Neutrophil (primary cell): ENCODE measurements at regions not wholly inside any gene's neighbourhood (a gene's known extent, or its start where the extent isn't known, plus 50 kb on each side); places are given as distances from the start of the nearest gene placed in this dataset.

Experiments used
- H3K27ac ChIP-seq: fragments of 200-600 bp; sonication (generic); 2 replicates; pipeline ENCODE4 v1.5.1; 2016; ENCODE audit warnings: mild to moderate bottlenecking, moderate library complexity
- H3K27me3 ChIP-seq: fragments of 200-600 bp; sonication (generic); 2 replicates; pipeline ENCODE4 v1.6.0; 2016; ENCODE audit warnings: mild to moderate bottlenecking
- H3K36me3 ChIP-seq: fragments of 200-600 bp; sonication (generic); 2 replicates; pipeline ENCODE4 v1.5.1; 2017
- H3K4me1 ChIP-seq, 2 experiments: fragments of 200-600 bp in 1 of 2; sonication (generic) in 1 of 2; 1 replicate in 1 of 2; 2 replicates in 1 of 2; pipeline versions ENCODE4 v1.5.1 to v1.6.1; 2013 to 2016; ENCODE audit warnings: low read depth in 1 of 2, low read length in 1 of 2, mild to moderate bottlenecking in 1 of 2, moderate library complexity in 1 of 2; ENCODE audit not compliant: control insufficient read depth in 1 of 2, insufficient read depth in 1 of 2
- H3K4me3 ChIP-seq, 2 experiments: fragments of 200-600 bp in 1 of 2; sonication (generic) in 1 of 2; 1 replicate in 1 of 2; 2 replicates in 1 of 2; pipeline ENCODE4 v1.5.1; 2013 to 2016; ENCODE audit warnings: low read depth in 1 of 2, low read length in 1 of 2, mild to moderate bottlenecking in 1 of 2, moderate library complexity in 1 of 2
- H3K9me3 ChIP-seq: fragments of 200-600 bp; sonication (generic); 2 replicates; pipeline ENCODE4 v1.5.1; 2016
- TF ChIP-seq, protein P1 (sequence below): fragments of 200-600 bp; sonication (generic); IDR thresholded peaks from 2 replicates; pipeline ENCODE4 v1.5.1; 2016; ENCODE audit warnings: antibody characterized with exemption

DNA sequence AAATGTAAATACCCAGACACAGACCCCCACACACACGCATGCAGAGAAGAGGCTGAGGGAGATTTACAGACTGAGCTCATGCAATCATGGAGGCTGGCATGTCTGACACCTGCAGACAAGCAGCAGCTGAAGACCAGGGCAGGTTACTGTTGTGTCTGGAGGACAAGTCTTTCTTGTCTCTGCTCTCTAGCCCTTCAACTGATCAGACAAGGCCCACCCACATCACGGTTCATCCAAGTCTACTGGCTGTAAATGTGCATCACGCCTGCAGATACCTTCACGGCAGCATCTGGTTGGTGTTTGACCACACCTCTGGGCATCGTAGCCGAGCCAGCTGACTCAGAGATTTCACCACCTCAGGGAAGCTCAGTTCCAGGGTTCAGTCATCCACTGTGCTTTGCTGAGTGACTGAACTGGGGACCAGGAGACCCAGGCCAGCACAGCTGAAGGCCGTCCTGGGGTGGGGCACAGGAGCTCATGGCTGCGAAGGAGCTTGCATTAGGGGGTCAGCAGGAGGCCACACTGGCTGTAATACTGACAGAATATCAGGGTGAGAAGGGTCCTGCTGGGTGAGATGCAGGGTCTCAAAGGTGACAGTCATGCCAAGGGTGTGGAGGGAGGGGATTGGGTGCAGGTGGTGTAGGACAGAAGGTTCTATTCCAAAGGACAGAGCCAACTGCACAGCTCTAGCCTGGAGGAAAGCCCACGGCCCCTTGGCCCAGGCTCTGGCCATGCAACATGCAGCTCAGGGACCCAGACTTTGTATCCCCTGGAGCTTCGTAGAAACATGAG is 304.9 kb downstream of the BRD1 start:
- Histone ChIP-seq H3K36me3 (no peaks in the 10 kb centered on the region), H3K27me3 (peaks cover 16% of the 10 kb centered on the region), H3K9me3 (no peaks in the 10 kb centered on the region), H3K27ac (no peak overlapping the region), H3K4me1 (no peaks in the 10 kb centered on the region), H3K4me3 (no peak overlapping the region)
- TF ChIP-seq, protein P1, sequence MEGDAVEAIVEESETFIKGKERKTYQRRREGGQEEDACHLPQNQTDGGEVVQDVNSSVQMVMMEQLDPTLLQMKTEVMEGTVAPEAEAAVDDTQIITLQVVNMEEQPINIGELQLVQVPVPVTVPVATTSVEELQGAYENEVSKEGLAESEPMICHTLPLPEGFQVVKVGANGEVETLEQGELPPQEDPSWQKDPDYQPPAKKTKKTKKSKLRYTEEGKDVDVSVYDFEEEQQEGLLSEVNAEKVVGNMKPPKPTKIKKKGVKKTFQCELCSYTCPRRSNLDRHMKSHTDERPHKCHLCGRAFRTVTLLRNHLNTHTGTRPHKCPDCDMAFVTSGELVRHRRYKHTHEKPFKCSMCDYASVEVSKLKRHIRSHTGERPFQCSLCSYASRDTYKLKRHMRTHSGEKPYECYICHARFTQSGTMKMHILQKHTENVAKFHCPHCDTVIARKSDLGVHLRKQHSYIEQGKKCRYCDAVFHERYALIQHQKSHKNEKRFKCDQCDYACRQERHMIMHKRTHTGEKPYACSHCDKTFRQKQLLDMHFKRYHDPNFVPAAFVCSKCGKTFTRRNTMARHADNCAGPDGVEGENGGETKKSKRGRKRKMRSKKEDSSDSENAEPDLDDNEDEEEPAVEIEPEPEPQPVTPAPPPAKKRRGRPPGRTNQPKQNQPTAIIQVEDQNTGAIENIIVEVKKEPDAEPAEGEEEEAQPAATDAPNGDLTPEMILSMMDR = no peak

DNA sequence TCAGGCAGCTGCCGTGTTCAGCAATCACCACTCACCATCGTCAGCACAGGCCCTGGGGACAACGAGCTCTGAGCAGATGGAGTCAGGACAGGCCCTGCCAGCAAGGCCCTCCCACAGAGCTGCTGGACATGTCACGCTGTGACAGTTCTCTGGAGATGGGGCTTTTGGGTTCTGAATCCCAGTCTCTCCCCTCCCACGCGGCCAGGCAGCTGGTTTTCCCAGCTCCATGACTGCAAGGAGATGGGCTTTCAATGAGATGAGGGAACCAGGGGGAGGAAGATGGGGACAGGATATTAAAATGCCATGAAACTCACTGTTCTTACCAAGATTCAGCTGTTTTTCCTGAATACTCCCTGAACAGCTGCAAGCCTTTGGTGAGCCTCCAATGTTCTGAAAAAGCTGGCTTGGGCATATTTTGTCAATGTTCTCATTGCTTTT is 305.9 kb downstream of the BRD1 start:
- Histone ChIP-seq H3K27ac (no peak overlapping the region), H3K4me3 (no peak overlapping the region), H3K36me3 (no peaks in the 10 kb centered on the region), H3K4me1 (no peaks in the 10 kb centered on the region), H3K27me3 (peaks cover 16% of the 10 kb centered on the region), H3K9me3 (no peaks in the 10 kb centered on the region)
- TF ChIP-seq, protein P1 = no peak

DNA sequence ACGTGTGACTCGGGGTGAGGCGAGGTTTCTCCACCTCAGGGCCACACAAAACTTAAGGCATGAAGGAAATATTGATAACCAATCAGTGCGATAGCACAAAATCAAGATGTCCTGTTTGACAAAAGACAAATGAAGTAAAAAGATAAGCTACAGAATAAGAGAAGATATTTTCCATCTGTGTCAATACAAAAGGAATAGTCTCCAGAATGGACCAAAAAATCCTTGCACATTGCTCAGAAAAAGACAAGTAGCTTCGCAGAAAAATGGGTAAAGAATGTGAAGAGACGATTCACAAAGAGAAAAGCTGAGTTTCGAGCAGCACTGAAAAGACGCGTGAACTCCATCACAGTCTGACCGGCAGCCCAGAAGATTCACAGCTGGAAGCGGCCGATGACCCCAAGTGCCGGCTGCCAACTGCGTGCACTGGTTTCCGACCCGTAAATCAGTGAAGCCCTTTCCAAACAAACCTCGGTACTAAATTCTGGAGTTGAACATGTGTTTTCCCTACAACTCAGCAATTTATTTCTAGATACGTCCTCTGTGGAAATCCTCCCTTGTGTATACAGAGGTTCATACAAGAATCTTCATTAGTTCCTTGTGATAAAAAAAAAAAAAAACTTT is 308.4 kb downstream of the BRD1 start:
- TF ChIP-seq, protein P1 = no peak
- Histone ChIP-seq H3K36me3 (no peaks in the 10 kb centered on the region), H3K4me3 (no peak overlapping the region), H3K4me1 (no peaks in the 10 kb centered on the region), H3K9me3 (no peaks in the 10 kb centered on the region), H3K27me3 (peaks cover 16% of the 10 kb centered on the region), H3K27ac (no peak overlapping the region)

DNA sequence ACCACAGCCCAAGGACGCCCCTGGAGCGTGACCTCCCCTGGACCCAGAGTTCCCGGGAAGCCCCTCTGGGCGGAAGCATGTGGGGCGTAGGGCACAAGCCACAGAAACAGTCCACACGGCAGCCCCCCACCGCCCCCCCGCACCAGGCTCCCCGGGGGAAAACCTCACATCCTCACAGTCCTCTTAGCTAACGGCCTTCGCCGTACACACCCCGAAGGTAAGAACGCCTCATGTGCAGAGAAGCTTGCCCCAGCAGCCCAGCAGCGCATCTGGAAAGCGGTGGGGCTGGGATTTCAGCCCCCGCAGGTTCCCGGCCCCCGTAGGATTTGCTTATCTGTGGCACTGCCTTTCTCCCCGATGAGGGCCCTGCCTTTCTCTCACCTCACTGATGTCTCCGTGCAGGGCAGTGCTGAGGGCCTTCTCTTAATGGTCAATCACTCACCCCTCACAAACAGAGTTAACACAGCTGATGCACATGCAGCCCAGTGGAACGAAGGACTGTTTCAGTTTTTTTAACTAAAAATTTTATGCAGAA is 309.2 kb downstream of the BRD1 start:
- Histone ChIP-seq H3K27ac (no peak overlapping the region), H3K4me1 (no peaks in the 10 kb centered on the region), H3K27me3 (peaks cover 16% of the 10 kb centered on the region), H3K9me3 (no peaks in the 10 kb centered on the region), H3K4me3 (no peak overlapping the region), H3K36me3 (no peaks in the 10 kb centered on the region)
- TF ChIP-seq, protein P1 = no peak

DNA sequence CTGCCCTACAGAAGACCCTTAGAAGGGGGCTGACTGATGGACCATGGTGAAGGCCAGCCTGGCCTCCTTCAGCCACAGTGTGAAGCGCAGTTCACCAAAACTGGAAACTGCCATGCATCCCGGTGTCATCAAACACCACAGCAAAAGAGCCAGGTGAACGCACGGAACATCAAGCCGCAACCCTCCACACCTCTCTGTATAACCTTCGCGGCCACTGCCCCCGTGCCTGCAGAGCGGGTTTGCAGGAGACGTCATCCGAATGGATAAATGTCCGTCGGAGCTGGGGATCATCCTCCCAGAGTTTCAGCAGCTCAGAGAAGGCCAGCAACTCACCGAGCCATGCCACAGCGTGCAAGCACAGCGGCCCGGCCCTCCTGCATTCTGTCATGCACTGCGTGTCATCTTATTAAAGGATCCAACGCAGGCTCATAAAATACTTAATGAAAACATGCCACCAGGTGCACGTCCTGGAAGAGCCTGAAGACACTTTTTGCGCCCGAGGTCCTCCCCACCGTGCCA is 309.9 kb downstream of the BRD1 start:
- Histone ChIP-seq H3K27ac (no peak overlapping the region), H3K36me3 (no peaks in the 10 kb centered on the region), H3K27me3 (peaks cover 16% of the 10 kb centered on the region), H3K4me1 (no peaks in the 10 kb centered on the region), H3K9me3 (no peaks in the 10 kb centered on the region), H3K4me3 (no peak overlapping the region)
- TF ChIP-seq, protein P1 = no peak
